IMR-90 (cell line): ENCODE measurements at regions not wholly inside any gene's neighbourhood (a gene's known extent, or its start where the extent isn't known, plus 50 kb on each side); places are given as distances from the start of the nearest gene placed in this dataset.

Source experiments
- ATAC-seq: fragments of 200-7000 bp; cut with Tn5 transposase; 2 replicates; pipeline ENCODE4 v1.9.1; 2020; ENCODE audit warnings: low read depth, mild to moderate bottlenecking, moderate library complexity
- BruUV-seq: library from RNA; stranded (reverse); fragments of 400-500 nt; replicated peaks from 2 replicates; lab custom pipeline; 2021; lab: Mats Ljungman, UMichigan
- CTCF ChIA-PET: fragments of 300-600 bp; formaldehyde crosslinking; extraction: SDS; loops from one replicate; lab custom pipeline; 2021; ENCODE audit warnings: antibody characterized with exemption; lab: Yijun Ruan, JAX
- POLR2A ChIA-PET: fragments of 300-600 bp; sonication (Branson Sonifier 250); formaldehyde crosslinking; loops from one replicate; lab custom pipeline; 2022; ENCODE audit warnings: antibody characterized with exemption; ENCODE audit not compliant: unreplicated experiment; lab: Charles Lee
- DNase-seq: peaks from one replicate; pipeline ENCODE4 v3.0.0; 2013
- H2AFZ ChIP-seq: replicated peaks from 2 replicates; pipeline ENCODE3; 2013; ENCODE audit warnings: low read length, mild to moderate bottlenecking; ENCODE audit not compliant: poor library complexity
- H2AK5ac ChIP-seq: 2 replicates; pipeline ENCODE4 v1.6.1; 2013; ENCODE audit warnings: low read depth, low read length, inconsistent platforms
- H2AK9ac ChIP-seq: replicated peaks from 2 replicates; pipeline ENCODE3; 2013; ENCODE audit warnings: mild to moderate bottlenecking, low read depth, low read length, moderate library complexity; ENCODE audit not compliant: poor library complexity
- H2BK120ac ChIP-seq: 2 replicates; pipeline ENCODE4 v1.6.1; 2013; ENCODE audit warnings: low read depth, low read length, inconsistent platforms
- H2BK15ac ChIP-seq: 3 replicates; pipeline ENCODE4 v1.6.1; 2013; ENCODE audit warnings: low read depth, low read length, inconsistent platforms
- H2BK20ac ChIP-seq: 2 replicates; pipeline ENCODE4 v1.6.1; 2013; ENCODE audit warnings: low read depth, mild to moderate bottlenecking, inconsistent platforms, low read length, moderate library complexity
- H2BK5ac ChIP-seq: 2 replicates; pipeline ENCODE4 v1.6.1; 2013; ENCODE audit warnings: mild to moderate bottlenecking, low read depth, low read length, inconsistent platforms; ENCODE audit not compliant: poor library complexity, severe bottlenecking
- H3K14ac ChIP-seq: replicated peaks from 2 replicates; pipeline ENCODE4 v1.6.1; 2013; ENCODE audit warnings: low read depth, low read length, inconsistent platforms
- H3K18ac ChIP-seq: 2 replicates; pipeline ENCODE4 v1.6.1; 2013; ENCODE audit warnings: low read depth, low read length, control low read depth
- H3K23ac ChIP-seq: 2 replicates; pipeline ENCODE4 v1.6.1; 2013; ENCODE audit warnings: low read depth, low read length, inconsistent platforms
- H3K27ac ChIP-seq: 2 replicates; pipeline ENCODE4 v1.5.1; 2013; ENCODE audit warnings: mild to moderate bottlenecking, control low read depth, low read length; ENCODE audit not compliant: insufficient read depth
- H3K27me3 ChIP-seq: 2 replicates; pipeline ENCODE4 v1.6.1; 2013; ENCODE audit warnings: low read length; ENCODE audit not compliant: control insufficient read depth, insufficient read depth
- H3K36me3 ChIP-seq: 2 replicates; pipeline ENCODE4 v1.6.1; 2013; ENCODE audit warnings: low read length, mixed read lengths; ENCODE audit not compliant: control insufficient read depth, insufficient read depth
- H3K4ac ChIP-seq: 2 replicates; pipeline ENCODE4 v1.6.1; 2013; ENCODE audit warnings: low read depth, low read length, inconsistent platforms
- H3K4me1 ChIP-seq: 2 replicates; pipeline ENCODE4 v1.6.1; 2013; ENCODE audit warnings: low read length, mixed read lengths; ENCODE audit not compliant: control insufficient read depth, insufficient read depth
- H3K4me2 ChIP-seq: 2 replicates; pipeline ENCODE4 v1.6.1; 2013; ENCODE audit warnings: low read depth, mild to moderate bottlenecking, control low read depth, low read length, moderate library complexity
- H3K4me3 ChIP-seq: 2 replicates; pipeline ENCODE4 v1.5.1; 2013; ENCODE audit warnings: low read depth, mild to moderate bottlenecking, control low read depth, low read length, moderate library complexity; ENCODE audit not compliant: insufficient read depth
- H3K56ac ChIP-seq: 2 replicates; pipeline ENCODE4 v1.6.1; 2013; ENCODE audit warnings: low read length, inconsistent platforms; ENCODE audit not compliant: insufficient read depth; ENCODE audit errors: extremely low read depth
- H3K79me1 ChIP-seq, 2 experiments: 2 replicates each; pipeline ENCODE4 v1.6.1; 2013; ENCODE audit warnings: low read length in 2 of 2, inconsistent platforms in 1 of 2, low read depth in 1 of 2
- H3K9ac ChIP-seq: 2 replicates; pipeline ENCODE4 v1.6.1; 2013; ENCODE audit warnings: low read depth, low read length, control low read depth
- H3K9me1 ChIP-seq: 2 replicates; pipeline ENCODE4 v1.6.1; 2013; ENCODE audit warnings: low read length, inconsistent platforms; ENCODE audit not compliant: insufficient read depth
- H3K9me3 ChIP-seq: 2 replicates; pipeline ENCODE4 v1.6.1; 2013; ENCODE audit warnings: low read length; ENCODE audit not compliant: control insufficient read depth, insufficient read depth
- H4K20me1 ChIP-seq: 2 replicates; pipeline ENCODE4 v1.6.1; 2013; ENCODE audit warnings: low read length, inconsistent platforms; ENCODE audit not compliant: insufficient read depth
- H4K5ac ChIP-seq: 2 replicates; pipeline ENCODE4 v1.6.1; 2013; ENCODE audit warnings: mild to moderate bottlenecking, low read depth, low read length, control low read depth
- H4K8ac ChIP-seq, 2 experiments: 2 replicates each; pipeline ENCODE4 v1.6.1; 2013; ENCODE audit warnings: low read depth in 2 of 2, low read length in 2 of 2, control low read depth in 1 of 2, inconsistent platforms in 1 of 2
- H4K91ac ChIP-seq: 2 replicates; pipeline ENCODE4 v1.6.1; 2013; ENCODE audit warnings: low read depth, low read length, inconsistent platforms; ENCODE audit not compliant: insufficient read depth
- BHLHE40 ChIP-seq: fragments of 150-350 bp; IDR thresholded peaks from 2 replicates; pipeline ENCODE4 v1.6.1; 2016; ENCODE audit warnings: mild to moderate bottlenecking, low read depth, low read length
- CEBPB ChIP-seq: IDR thresholded peaks from 2 replicates; pipeline ENCODE4 v1.6.1; 2012; ENCODE audit warnings: low read depth, low read length, improper control_type of control experiment
- CHD1 ChIP-seq: IDR thresholded peaks from 2 replicates; pipeline ENCODE4 v1.6.1; 2012; ENCODE audit warnings: low read depth, low read length, improper control_type of control experiment
- MAFK ChIP-seq: IDR thresholded peaks from 2 replicates; pipeline ENCODE4 v1.6.1; 2012; ENCODE audit warnings: low read depth, low read length, improper control_type of control experiment
- MXI1 ChIP-seq: IDR thresholded peaks from 2 replicates; pipeline ENCODE4 v1.6.1; 2012; ENCODE audit warnings: low read depth, mild to moderate bottlenecking, low read length, moderate library complexity, borderline replicate concordance
- NFE2L2 ChIP-seq: fragments of 150-350 bp; IDR thresholded peaks from 2 replicates; pipeline ENCODE4 v1.6.1; 2016; ENCODE audit warnings: low read depth, mild to moderate bottlenecking, low read length
- RCOR1 ChIP-seq: IDR thresholded peaks from 2 replicates; pipeline ENCODE4 v1.6.1; 2012; ENCODE audit warnings: mild to moderate bottlenecking, low read length, improper control_type of control experiment; ENCODE audit not compliant: insufficient replicate concordance
- RFX5 ChIP-seq: IDR thresholded peaks from 2 replicates; pipeline ENCODE4 v1.8.0; 2012; ENCODE audit warnings: low read depth, mild to moderate bottlenecking, low read length, moderate library complexity
- USF2 ChIP-seq: fragments of 150-350 bp; IDR thresholded peaks from 2 replicates; pipeline ENCODE4 v1.6.1; 2017; ENCODE audit warnings: mild to moderate bottlenecking, antibody characterized with exemption, low read length, low read depth
- whole genome bisulfite sequencing, 2 experiments: methylation state at CpG; one replicate each; pipeline versions ENCODE4 v1.1.5 to v1.1.7; 2013; ENCODE audit warnings: missing lambda C conversion rate in 2 of 2; ENCODE audit not compliant: insufficient read length in 1 of 2; ENCODE audit errors: extremely low coverage in 2 of 2; 5-methylcytosine and 5-hydroxymethylcytosine counted together
- dilution Hi-C: fragments of 300-500 bp; cut with HindIII; formaldehyde crosslinking; loops from one replicate; pipeline ENCODE4 v1.14.3; 2018; ENCODE audit warnings: low sequenced_read_pairs; ENCODE audit not compliant: unreplicated experiment
- in situ Hi-C: fragments of 300-500 bp; cut with MboI; formaldehyde crosslinking; loops from 3 replicates; pipeline ENCODE4 v1.14.3; 2019; ENCODE audit warnings: low sequenced_read_pairs, inconsistent platforms, mixed read lengths
- intact Hi-C: fragments of 100-400 bp; cut with micrococcal nuclease; formaldehyde crosslinking; loops from 2 replicates; pipeline ENCODE4 v1.10.0; 2022
- TF ChIP-seq, protein P1 (sequence below): fragments of 150-350 bp; IDR thresholded peaks from 2 replicates; pipeline ENCODE4 v1.6.1; 2016; ENCODE audit warnings: low read depth, mild to moderate bottlenecking, low read length, moderate library complexity, borderline replicate concordance

DNA sequence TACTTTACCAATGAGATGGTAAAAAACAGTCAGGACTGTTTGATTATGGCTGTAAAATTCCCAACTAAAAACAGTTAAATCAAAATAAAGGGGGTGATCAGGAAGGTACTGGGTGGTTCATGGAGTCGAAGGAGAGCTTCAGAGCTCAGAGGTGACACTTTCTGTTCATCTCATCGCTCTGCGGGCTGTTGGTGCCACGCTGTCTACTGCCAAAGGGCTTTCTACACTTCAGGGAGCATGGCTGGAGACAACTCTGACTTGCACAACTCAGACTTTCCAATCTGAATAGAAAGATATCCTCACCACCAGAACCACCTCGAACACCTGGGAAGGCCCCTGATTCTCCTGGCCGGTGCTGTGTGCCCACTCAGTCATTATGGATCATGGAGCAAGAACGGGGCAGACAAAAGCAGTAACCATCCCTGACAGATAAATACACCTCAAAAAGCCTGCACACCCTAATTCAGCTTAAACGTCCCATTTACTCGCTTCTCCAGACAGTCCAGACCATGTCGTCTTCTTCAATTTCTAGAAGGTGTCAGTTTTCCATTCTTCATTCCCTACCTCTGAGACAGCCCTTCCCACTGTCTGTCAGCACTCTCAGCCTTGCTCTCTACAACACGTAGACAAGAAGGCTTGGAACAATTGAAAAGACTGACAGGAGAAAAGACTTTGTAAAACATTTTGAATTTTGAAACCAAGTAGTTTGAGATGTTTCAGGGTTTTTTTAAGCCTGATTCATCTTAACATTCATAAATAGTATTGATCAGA, 348.7 kb upstream of the NFE2L3 start:
- DNase-seq (no peak), ATAC-seq (no peak)
- H4K91ac ChIP-seq = no peak overlapping the region
- H2BK5ac ChIP-seq = no peak overlapping the region
- H2AK9ac ChIP-seq = no peak overlapping the region
- in situ Hi-C loops (no loop called here), dilution Hi-C loops (no loop called here), intact Hi-C loops (no loop called here)
- no peak overlapping the region for H2BK120ac ChIP-seq
- H4K8ac ChIP-seq = no peak overlapping the region
- WGBS, 2 experiments = 86% methylated on average over 4 of the region's 11 CpGs; no CpG with 5 or more reads in 1 of the 2 experiments
- TF ChIP-seq MAFK (no peak), NFE2L2 (no peak), RCOR1 (no peak), RFX5 (no peak), USF2 (no peak), MXI1 (no peak), CEBPB (no peak), CHD1 (no peak), BHLHE40 (no peak)
- TF ChIP-seq, protein P1, sequence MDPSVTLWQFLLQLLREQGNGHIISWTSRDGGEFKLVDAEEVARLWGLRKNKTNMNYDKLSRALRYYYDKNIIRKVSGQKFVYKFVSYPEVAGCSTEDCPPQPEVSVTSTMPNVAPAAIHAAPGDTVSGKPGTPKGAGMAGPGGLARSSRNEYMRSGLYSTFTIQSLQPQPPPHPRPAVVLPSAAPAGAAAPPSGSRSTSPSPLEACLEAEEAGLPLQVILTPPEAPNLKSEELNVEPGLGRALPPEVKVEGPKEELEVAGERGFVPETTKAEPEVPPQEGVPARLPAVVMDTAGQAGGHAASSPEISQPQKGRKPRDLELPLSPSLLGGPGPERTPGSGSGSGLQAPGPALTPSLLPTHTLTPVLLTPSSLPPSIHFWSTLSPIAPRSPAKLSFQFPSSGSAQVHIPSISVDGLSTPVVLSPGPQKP = no peak
- no peak overlapping the region for H4K5ac ChIP-seq
- H3K18ac ChIP-seq = no peak overlapping the region
- no TSS peak for BruUV-seq
- no peaks in the 10 kb centered on the region for H3K36me3 ChIP-seq
- H3K27me3 ChIP-seq = no peaks in the 10 kb centered on the region
- H3K23ac ChIP-seq = no peak overlapping the region
- H3K56ac ChIP-seq = no peak overlapping the region
- no peak overlapping the region for H3K4ac ChIP-seq
- ChIA-PET CTCF (interaction anchor here (0.6 kb wide), 1 partner anchor 79 kb away, joined by 4 read pairs; no protein-coding TSS in a partner anchor), POLR2A (no interaction called here)
- no peaks in the 10 kb centered on the region; the same call in 1 of the 2 replicates for H4K20me1 ChIP-seq
- no peak overlapping the region for H3K14ac ChIP-seq
- H3K9me3 ChIP-seq = no peaks in the 10 kb centered on the region
- H3K9ac ChIP-seq = no peak overlapping the region
- H3K79me1 ChIP-seq = no peaks in the 10 kb centered on the region
- no peak overlapping the region for H2BK20ac ChIP-seq
- H3K4me2 ChIP-seq = no peak overlapping the region
- no peak overlapping the region for H2BK15ac ChIP-seq
- H3K9me1 ChIP-seq = no peaks in the 10 kb centered on the region
- no peak overlapping the region for H3K27ac ChIP-seq
- H2AFZ ChIP-seq = no peak overlapping the region
- H3K4me3 ChIP-seq = no peak overlapping the region
- no peak overlapping the region for H2AK5ac ChIP-seq
- peaks cover 3% of the 10 kb centered on the region; the same call in 1 of the 2 replicates for H3K4me1 ChIP-seq
